SHP77 treated with DMSO at 0.1 percent for 48 hours (cell line): ENCODE measurements at regions not wholly inside any gene's neighbourhood (a gene's known extent, or its start where the extent isn't known, plus 50 kb on each side); places are given as distances from the start of the nearest gene placed in this dataset.
"Not testable (repeated sequence)": the region's sequence is repeated elsewhere in the genome, so short reads cannot be mapped to it uniquely, and the experiment has no call there.

Experiments
- DNase-seq: peaks from one replicate; lab custom pipeline; 2025; lab: John Stamatoyannopoulos, UW

GRCh38 chr7:153006911-153007310 is 247.4 kb downstream of the ACTR3B start:
- no peak for DNase-seq

- DNase-seq: no peak
Observed at GRCh38 chr7:153010416-153010815, 250.9 kb downstream of the ACTR3B start.

GRCh38 chr7:153012203-153012602 is 252.7 kb downstream of the ACTR3B start:
- no peak for DNase-seq

GRCh38 chr7:153017223-153017622 is 257.7 kb downstream of the ACTR3B start:
- DNase-seq: no peak

GRCh38 chr7:153021542-153021941 is 262.0 kb downstream of the ACTR3B start:
- DNase-seq: no peak

- no peak for DNase-seq
Observed at GRCh38 chr7:153022475-153023193, 263.1 kb downstream of the ACTR3B start.

GRCh38 chr7:153023194-153023592 is 263.6 kb downstream of the ACTR3B start:
- no peak for DNase-seq

GRCh38 chr7:153027210-153027609 is 267.7 kb downstream of the ACTR3B start:
- no peak for DNase-seq

- no peak for DNase-seq
Observed at GRCh38 chr7:153027904-153028303, 268.4 kb downstream of the ACTR3B start.

- no peak for DNase-seq
Observed at GRCh38 chr7:153030976-153031375, 271.4 kb downstream of the ACTR3B start.

- DNase-seq: no peak
Observed at GRCh38 chr7:153034791-153035190, 275.2 kb downstream of the ACTR3B start.

GRCh38 chr7:153036396-153037063 is 277.0 kb downstream of the ACTR3B start:
- DNase-seq: no peak

- DNase-seq: no peak
Observed at GRCh38 chr7:153043440-153043839, 283.9 kb downstream of the ACTR3B start.

- DNase-seq: no peak
Observed at GRCh38 chr7:153044981-153045380, 285.4 kb downstream of the ACTR3B start.

- no peak for DNase-seq
Observed at GRCh38 chr7:153047079-153047959, 287.8 kb downstream of the ACTR3B start.

GRCh38 chr7:153052206-153052605 is 292.7 kb downstream of the ACTR3B start:
- DNase-seq: no peak

GRCh38 chr7:153061910-153062528 is 302.5 kb downstream of the ACTR3B start:
- no peak for DNase-seq

GRCh38 chr7:153065051-153065450 is 305.5 kb downstream of the ACTR3B start:
- no peak for DNase-seq

- no peak for DNase-seq
Observed at GRCh38 chr7:153066711-153067110, 307.2 kb downstream of the ACTR3B start.

- DNase-seq: no peak
Observed at GRCh38 chr7:153070141-153070540, 310.6 kb downstream of the ACTR3B start.

GRCh38 chr7:153072806-153073205 is 313.3 kb downstream of the ACTR3B start:
- DNase-seq: no peak

- not testable (repeated sequence) for DNase-seq
Observed at GRCh38 chr7:153076289-153076688, 316.7 kb downstream of the ACTR3B start.
